HS-27A (cell line): ENCODE measurements at regions not wholly inside any gene's neighbourhood (a gene's known extent, or its start where the extent isn't known, plus 50 kb on each side); places are given as distances from the start of the nearest gene placed in this dataset.

Source experiments
- DNase-seq: peaks from one replicate; pipeline ENCODE4 v3.0.0-alpha.2; 2012; ENCODE audit warnings: low read depth, missing footprints

DNA sequence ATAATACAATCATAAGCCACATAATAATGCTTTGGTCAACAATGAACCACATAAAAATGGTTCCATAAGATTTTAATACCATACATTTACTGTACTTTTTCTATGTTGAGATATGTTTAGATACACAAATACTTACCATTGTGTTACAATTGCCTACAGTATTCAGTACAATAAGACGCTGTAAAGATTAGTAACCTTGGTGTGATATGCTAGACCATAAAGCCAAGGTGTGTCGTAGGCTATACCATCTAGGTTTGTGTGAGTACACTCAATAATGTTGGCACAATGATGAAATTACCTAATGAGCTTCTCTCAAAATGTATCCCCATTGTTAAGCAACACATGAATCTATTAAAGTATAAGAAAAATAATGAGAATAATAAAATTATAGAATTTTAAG, 662.3 kb downstream of the SATB2 start:
- no peak for DNase-seq

DNA sequence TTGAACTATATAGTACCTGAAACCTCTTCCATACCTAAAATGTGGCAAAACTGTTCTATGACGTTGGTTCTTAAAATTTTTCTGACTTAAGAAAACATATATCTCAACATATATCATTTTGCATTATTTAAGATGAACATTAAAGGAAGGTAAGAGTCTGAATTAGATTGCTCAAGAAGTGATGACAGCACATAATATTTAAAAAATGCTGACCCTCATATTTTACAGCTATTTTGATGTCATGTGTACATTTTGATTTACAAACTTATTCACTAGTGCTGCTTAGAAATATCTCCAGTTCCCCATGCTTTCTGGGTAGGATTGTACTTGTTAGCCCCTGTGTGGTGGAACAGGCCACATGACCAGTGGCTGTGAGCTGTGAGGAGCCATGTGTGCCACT, 666.1 kb downstream of the SATB2 start:
- no peak for DNase-seq

DNA sequence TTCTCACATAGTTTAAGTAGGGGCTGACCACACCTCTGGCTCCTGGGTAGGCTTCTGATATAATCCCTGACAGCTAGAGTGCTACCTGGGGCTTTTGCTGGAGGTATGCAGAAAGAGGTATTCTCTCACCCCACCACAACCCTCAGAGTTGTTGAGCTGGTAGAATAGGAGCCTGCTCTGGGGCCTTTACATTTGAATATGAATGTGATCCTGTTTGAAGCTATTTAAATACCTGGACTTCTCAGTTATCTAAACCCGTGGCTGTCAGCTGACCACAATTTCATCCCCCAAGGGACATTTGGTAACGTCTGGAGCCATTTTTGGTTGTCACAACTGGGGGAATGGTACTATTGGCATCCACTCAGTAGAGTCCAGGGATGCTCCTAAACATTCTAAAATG, 669.1 kb downstream of the SATB2 start:
- no peak for DNase-seq

DNA sequence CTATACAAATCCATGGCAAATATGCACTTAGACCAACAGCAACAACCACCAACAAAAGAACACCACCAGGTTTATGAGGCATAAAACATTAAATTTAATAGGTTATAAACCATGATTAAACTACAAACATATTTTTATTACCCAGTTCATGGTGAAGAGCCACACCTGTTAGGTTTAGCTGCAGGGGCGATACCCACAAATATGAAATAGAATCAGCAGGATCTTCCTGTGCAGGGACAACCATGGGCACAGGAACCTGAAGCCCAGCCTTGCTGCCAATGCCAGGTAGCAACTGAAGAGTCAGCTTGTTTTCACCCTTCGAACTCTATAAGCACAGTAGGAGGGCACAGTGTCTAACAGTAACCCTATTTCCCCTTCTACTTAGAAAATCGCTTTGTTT, 675.0 kb downstream of the SATB2 start:
- no peak for DNase-seq

DNA sequence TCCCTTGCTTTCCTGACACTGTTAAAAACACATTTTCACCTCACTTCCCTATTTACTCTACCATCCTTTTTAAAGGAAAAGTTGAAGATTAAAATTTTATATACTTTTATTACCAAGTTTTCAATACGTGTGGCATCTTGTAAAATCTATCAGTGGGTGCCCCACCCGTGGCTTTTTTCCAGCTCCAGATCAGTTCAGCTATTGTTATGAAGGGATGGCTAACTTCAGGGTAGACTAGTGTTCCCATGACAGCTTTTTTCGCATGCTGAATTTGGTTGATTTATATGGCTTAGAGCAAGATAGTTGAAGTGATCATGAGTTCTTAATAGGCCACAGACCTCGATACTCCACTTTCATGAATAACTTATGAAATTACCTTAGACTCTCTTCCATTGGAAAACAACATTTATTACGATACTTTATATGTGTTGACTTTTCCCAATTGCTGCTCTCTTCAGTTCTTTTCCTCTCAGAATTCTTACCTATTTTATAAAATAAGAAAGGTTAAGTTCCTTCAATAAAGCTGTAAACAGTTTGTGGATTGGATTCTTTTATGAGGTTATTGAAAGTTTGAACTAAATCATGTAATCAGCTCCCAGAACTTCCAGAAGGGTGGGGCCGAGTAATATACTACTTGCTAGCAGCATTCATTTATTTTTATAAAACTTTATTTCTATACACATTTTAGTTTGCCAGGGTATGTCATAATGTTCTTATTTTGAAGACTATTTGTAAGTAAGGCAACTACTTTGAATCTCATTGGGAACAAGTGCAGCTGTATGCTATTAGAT, 680.9 kb downstream of the SATB2 start:
- DNase-seq = no peak

DNA sequence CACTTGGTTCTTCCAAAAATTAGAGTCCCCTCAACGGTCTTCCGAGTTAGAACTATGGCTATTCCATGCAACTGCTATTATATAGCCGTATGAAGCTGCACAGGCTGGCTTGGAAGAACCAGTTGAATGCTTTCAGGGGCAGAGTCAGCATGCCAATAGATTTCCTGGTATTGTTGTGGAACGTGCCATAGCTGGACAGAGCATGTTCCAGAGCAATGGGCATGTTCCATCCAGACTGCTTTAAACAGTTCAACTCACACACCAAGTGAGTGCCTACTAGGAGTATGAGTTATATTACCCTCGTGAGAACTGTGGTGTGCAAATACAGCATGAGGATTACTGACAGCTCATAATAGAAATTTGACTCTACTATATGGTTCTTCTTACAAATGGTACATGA, 682.0 kb downstream of the SATB2 start:
- DNase-seq = no peak

DNA sequence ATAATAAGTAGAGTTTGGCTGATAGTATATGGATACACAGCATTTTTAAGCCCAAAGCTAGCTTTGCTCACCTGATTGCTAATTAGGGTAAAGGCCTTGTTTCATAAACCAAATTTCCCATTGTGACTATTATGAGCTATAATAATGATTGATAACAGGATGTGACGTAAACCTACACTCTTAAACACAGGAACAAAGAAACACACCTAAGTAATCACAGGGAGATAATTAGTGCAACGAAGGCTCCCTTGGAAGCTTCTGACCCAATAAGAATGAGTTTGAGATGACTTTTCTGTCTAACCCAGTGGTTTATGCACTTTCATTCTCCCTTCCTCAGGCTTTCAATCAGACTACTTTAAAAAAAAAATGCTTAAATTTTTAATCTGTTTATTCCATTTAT, 683.2 kb downstream of the SATB2 start:
- no peak for DNase-seq

DNA sequence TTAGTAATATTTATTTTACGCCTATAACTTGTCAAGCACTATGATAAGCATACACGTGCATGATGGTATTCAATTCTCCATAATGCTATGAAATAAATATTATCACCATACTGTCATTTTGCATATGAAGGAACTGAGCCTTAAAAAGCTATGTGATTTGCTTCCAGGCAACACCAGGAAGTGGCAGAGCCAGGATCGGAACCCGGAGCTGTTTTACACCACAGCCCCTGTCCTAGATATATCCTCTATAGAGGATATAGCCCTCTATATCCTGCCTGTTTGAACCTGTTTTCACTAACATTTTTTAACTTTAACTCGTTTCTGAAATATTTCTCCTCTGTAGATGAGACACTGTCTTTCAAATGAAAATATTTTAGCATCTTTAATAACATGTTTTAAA, 690.0 kb downstream of the SATB2 start:
- DNase-seq = no peak

DNA sequence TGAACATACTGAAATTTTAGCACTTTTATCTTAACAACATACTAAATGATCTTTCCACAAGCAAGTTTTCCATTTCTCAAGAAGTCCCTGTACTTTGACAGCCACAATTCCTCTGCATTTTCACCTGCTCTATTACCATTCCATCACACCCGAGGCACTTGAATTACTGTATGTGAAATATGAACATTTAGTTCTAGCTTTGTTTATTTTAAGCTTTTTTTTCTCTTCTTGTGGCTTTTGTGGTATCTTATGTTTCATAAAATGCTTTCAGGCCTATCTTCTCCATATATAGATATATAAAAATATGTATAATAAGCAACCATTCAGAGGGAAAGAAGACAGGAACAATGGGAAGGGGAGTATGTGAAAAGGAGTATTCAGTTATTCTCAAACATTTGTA, 693.9 kb downstream of the SATB2 start:
- DNase-seq = no peak

DNA sequence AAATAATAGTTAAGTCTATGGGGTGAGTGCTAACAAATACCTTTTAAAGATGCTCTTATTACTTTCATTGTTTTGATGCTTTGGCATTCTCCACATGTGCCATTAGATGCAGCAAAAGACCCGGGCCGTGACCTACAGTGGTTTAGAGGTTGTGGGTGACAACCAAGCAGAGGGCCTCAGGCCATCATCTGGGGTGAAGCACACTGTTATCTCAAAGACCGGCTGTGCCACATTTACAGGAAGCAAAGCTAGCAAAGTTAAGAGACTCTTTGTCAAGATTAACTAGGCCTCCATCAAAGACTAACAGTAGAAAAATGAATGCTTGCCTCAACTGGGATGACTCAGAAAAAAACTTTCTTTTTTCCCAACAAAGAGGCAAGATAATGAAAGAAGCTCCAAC, 695.3 kb downstream of the SATB2 start:
- no peak for DNase-seq

DNA sequence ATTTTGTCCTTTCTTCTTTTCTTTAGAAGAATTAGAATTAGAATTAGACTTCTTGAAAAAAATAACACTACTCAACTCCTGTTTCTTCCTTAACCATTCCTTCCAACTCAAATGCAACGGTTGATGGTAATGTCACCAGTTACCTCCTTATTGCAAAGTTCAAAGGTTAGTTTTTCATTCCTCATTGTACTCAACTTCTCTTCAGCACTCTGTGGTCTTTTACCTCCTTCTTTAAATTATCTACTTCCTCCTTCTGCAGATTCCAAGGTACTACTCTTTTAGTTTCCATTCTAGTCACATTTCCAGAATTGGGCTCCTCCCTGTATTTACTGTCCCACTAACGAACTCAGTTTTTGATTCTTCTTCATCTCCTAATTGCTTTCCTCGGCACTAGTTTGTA, 700.7 kb downstream of the SATB2 start:
- no peak for DNase-seq

DNA sequence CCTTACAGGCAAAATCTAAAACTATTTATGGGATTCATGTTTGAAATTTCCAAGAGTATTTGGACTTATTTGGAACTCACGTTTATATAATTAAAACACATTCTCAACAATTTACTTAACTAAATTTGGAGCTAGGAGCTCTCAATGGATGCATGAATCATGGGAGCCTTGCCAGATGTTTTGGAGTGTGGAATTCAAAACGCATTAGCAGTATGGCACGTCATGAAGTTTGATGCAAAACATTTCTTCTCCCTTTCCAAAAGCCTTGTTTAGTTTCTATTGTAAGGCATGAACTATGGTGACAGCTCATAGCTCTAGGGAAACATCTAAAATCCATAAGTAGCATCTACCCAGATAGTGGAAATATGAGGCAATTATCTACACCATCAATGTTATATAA, 701.6 kb downstream of the SATB2 start:
- DNase-seq = no peak

DNA sequence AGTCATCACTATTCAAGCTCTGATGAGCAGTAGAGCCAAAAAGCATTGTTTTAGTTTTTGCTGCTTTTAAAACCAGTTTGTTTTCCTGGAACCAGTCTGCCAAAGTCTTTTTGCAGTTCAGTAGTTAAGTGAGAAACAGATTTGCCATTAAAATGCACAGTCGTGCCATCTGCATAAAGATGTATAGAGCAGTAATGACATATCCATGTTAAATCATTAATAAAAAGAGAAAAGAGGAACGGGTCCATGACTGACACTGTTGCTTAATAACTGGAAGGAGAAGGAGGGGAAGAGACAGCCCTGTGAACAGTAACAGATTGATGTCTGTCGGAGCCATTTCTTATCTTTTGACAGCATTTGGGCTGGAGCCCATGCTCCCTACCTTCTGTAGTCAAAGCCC, 704.6 kb downstream of the SATB2 start:
- no peak for DNase-seq

DNA sequence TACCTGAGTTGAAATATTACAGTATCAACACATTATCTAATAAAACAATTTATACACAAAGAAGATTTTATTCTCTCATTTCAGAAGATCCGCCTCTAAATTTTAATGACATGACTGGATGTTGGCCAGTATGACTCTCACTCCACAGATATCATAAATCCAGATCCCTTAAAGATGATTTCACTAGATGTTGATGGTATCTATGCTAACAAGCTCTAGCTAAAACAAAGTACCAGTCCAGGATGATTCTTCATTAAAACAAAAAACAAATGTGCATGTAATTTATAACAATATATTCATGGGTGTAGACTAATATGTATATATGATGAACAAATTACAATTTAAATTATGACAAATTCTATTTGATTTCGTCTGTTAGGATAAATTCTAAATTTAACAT, 708.4 kb downstream of the SATB2 start:
- DNase-seq = no peak

DNA sequence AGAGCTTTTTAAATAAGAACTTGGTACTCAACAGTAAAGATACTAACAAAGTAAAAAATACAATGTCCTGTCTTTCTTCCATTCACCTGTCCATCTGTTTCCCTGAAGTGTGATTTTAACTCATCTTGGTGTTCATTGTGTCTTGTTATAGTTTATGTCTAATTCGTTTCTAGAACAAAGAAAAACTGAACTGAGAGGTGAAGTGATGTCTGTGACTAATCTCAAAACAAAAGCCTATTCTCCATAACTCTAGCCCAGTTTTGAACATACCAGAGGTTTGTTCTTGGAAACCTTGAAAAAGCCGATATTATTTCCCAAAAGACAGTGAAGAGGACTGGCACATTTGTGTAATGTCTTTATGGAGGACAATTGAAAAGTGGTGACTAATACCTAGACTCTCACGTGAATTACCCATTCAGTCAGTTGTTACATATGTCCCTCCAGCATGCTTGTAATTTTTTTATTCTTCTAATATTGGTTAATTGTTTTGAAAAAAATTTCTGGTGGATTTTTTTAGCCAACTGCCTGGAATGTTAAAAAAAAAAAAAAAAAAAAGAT, 725.8 kb downstream of the SATB2 start:
- DNase-seq = no peak

DNA sequence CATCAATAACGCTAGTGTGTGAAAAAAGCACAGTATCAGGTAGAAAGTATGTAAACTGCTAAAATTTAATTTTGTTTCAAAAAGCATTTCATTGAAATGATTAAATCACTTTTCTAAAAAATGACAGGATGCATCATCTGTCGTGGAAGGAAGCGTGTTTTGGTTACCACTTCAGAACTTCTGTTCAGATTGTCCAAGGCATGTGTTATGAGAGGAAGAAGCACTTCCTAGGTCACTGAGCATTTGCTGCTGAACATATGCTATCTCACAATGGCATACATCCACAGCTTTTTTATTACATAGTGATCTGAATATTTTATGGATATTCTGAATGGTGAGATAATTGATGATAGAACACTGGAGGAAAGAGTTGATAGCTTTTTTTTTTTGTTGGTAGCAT, 737.5 kb downstream of the SATB2 start:
- no peak for DNase-seq

DNA sequence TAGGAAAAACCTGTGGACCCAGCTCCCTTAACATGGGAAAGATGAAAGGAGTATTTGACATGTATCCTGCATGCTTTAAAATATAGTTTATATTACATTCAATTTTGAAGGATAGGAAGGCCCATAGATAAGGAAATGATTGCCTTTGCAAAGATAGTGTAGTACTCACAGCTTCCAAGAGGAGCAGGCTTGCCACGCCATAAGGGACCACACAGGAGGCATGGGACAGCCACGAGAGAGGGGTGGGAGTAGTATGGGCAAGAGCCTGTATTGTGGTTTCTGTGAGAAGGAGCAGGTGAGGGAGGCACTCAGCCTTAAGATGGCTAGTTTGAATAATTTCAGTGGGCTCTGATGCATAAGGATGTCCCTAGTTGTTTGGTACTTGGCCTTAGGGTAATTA, 740.3 kb downstream of the SATB2 start:
- DNase-seq = no peak

DNA sequence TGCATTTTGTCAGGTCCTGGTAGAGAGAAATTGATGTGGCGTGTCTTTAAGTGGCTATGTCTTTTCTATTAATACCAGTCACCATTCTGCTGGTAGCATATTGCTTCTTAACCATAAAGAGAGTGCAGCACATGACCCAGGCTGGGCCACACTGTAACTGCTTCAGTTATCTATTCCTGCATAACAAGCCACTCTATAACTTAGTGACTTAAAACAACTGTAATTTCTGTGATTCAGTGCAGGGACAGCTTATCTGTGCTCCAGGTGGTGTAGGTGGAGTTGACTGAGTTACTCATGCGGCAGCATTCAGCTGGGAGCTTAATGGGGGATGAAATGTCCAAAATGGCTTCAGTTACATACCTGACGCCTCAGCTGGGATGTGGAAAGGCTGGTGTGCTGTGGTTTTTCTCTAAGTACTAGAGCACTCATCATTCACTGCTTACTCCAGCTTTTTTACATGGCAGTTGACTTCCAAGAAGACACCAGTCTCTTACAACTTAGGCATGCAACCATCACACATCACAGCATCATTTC, 742.4 kb downstream of the SATB2 start:
- DNase-seq = no peak

DNA sequence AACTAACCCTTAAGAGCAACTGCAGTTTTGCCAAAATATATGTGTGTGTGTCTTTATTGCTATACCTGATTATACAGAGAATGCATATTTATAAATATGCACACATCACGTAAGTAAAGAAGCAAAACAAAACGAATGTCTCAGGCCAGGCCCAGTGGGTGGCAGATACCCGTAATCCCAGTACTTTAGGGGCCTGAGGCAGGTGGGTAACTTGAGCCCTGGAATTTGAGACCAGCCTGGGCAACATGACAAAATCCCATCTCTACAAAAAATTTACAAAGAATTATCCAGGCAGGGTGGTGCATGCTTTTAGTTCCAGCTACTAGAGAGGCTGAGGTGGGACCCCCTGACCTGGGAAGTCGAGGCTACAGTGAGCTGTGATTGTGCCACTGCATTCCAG, 745.3 kb downstream of the SATB2 start:
- no peak for DNase-seq

DNA sequence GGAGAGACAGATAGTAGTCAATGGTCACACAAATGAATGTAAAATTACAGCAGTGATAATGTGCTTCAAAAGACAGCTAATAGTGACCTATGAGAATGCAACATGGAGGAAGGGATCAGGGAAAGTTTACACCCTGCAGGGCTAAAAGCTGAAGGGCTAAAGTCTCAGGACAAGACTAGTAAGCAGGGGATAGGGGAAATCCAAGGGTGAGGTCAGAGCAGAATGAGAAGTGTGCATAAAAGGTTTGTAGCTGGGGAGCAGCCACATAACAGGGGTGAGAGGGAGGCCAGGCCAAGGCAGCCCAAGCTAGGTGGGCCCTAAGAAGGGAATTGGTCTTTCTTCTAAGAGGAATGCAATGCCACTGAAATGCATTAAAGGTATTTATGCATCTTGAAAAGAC, 746.3 kb downstream of the SATB2 start:
- DNase-seq = no peak

DNA sequence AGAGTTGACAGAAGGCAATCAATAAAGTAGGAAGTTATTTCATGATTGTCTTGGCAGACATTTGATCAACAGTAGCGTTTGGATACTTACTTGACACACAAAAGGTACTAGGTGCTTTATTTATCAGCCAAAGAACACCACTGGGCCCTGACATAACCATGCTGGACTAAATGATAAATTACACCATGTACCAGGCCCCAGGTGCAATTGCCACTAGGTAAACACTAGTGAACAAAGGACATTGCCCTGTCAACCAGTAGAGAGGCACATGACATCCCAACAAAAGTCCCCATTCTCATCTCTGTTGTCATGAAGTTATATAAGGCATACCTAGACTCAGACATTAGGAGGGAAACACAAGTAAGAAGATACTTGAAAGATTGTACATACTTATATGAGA, 747.2 kb downstream of the SATB2 start:
- DNase-seq = no peak

DNA sequence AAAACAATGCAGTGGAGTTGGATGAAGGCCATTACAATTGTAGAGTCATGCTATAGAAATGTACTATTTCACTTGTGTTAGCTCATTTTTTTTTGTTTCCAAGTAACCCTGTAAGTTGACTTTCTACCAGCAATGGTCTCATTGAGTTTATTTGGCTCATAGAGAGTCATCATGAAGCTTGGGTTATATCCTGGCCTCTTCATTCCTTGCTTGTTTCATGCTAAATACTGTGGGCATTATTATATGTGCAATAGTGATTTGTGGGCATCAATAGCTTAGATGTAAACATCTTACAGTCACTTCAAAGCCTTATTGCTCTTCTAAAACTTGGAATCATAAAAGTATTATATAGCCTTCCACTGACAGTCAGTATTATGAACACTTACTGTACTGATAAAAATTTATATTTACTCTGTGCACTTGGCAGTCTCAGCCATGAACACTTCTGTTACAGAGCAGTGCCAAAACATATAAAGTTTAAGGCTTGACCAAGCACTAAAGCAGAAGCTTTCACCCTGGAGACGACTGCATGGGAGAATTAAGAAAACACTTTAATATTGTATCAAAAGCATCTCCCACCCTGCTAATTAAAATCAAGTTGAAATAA, 751.2 kb downstream of the SATB2 start:
- DNase-seq = no peak

DNA sequence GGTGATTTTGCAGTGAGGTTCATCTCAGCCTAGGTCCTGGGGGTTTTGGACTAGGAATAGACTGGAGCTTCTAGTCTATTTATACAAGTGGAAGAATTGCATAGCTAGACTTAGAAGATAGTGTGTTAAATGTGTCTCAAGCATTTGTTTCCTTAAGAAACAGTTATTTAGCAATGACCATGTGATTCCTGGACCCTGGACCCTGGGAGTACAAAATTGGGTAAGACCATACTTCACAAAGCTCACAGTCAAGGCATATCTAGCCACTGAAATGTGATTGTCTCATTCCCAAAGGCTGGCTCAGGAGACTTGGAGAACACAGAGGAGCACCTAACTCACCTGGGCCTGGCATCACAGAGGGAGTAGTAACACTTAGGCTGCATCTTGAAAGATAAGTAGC, 754.5 kb downstream of the SATB2 start:
- DNase-seq = no peak

DNA sequence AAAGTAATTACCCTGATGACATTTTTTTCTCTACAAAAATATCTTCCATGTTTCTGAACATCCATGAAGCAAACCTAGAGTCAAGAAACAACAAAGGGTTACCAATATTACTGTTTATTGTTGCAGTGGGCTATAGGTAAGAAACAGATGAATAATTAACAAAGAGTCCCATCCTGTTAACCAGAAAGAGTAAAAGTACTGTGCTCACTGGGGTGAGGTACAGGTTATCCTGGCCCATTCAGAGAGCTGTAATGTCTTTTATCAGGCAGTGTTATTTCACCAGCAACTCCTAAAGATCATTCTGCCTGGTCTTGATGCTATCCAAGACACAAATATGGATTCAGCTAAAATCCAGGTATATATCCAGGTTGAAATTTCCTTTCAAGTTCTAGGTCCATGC, 754.9 kb downstream of the SATB2 start:
- no peak for DNase-seq
